ENCODE measurements at regions not wholly inside any gene's neighbourhood (a gene's known extent, or its start where the extent isn't known, plus 50 kb on each side); places are given as distances from the start of the nearest gene placed in this dataset.
A peak's percentile ranks its signal among the peaks of the same experiment; 100 is the strongest.
"Not testable (repeated sequence)": the region's sequence is repeated elsewhere in the genome, so short reads cannot be mapped to it uniquely, and the experiment has no call there.

DNA sequence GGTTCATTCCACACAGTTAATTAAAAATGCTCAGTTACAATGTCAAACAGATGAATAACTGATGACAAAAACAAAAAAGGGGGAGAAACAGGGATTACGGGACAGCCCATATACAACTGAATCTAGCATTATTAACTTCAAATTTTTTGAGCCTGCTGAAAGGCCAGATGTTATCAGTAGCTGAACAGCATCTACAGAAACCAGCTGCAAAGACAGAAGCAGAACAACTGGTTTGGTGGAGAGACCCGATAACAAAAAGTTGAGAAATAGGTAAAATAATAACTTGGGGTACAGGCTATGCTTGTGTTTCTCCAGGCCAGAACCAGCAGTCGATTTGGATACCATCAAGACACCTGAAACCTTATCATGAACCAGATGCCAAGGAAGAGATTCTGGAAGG, 109.8 kb downstream of the SEPTIN7 start:
- DNase-seq: not testable (repeated sequence)

DNA sequence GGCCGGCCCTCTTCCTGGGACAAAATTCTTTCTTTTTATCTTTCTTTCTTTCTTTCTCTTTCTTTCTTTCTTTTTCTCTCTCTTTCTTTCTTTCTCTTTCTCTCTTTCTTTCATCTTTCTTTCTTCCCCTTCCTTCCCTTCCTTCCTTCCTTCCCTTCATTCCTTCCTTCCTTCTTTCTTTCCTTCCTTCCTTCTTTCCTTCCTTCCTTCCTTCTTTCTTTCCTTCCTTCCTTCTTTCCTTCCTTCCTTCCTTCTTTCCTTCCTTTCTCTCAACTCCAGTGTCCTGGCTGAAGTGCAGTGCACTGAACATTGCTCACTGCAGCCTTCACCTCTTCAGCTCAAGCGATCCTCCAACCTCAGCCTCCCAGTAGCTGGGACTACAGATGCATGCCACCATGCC, 112.5 kb downstream of the SEPTIN7 start:
- not testable (repeated sequence) for DNase-seq

DNA sequence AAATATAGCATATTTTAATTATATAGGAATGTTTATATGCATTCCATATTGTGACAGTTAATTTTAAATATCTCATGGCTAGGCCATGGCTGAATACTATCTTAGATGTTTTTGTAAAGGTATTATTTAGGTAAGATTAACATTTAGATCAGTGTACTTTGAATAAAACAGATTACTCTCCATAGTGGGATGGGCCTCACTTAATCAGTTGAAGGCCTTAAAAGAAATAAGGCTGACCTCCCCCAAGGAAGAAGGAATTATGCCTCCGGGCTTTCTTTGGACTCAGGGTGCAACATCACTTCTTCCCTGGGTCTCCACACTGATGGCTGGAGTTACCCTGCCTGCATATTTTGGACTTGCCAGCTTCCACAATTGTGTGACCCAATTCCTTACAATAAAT, 113.4 kb downstream of the SEPTIN7 start:
- DNase-seq: not testable (repeated sequence)

DNA sequence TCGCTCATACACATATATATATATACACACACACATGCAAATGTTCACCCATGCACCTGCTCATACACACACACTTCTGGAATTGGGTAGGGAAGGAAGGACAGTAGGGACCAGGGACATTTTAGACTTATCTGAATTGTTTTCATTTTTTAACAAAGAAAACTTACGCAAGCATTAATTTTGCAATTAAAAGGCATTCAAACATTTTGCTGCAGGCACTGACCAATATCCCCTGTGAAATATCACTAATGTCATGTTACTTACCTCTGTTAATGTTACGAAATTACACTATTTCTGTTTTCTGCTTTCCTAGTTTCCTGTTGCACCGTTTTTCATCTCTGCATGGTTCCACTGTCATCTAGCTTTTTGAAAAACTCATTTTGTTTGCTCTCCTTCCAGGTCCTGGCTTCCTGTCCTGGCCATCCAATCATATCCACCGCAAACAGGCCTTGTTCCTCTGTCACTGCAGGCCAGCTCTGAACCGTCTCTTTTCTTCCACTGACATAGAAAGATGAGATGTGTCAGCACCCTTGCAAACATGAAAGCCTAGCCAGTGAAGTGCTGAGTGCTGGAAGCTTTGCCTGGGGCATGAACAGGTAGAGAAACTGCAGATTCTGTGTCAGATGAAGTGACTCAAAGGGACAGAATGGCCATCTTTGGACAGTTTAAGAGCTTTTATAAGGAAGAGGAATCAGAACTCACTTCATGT, 114.5 kb downstream of the SEPTIN7 start:
- DNase-seq: not testable (repeated sequence)

DNA sequence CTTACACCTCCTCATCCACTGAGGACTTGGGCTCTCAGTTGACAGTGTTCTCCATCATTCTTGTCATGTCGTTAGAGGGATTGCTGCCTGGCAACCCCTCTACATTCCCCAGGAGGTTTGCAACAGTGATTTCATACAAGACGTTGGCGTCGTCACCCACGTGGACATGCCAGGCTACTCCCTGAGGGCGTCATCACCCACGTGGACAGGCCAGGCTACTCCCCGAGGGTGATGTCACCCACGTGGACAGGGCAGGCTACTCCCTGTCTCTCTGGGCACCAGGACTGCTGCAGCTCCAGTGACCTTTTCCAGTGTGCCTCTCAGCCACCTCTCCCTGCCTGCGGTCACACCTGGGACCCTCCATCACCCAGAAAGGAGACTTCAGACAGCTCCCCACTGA, 117.4 kb downstream of the SEPTIN7 start:
- not testable (repeated sequence) for DNase-seq

DNA sequence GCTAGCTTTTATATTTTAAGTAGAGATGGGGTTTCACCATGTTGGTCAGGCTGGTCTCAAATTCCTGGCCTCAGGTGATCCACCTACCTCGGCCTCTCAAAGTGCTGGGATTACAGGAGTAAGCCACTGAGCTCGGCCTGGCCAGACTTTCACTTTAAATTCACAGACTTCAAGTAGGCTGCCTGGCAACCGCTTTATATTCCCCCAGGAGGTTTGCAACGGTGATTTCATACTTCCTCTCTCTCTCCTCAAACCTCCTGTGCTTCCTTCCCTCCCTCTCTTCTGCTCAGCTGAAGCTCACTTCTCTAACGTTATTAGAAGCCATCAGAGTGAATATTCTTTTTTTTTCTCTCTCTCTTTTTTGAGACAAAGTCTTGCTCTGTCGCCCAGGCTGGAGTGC, 118.8 kb downstream of the SEPTIN7 start:
- not testable (repeated sequence) for DNase-seq

DNA sequence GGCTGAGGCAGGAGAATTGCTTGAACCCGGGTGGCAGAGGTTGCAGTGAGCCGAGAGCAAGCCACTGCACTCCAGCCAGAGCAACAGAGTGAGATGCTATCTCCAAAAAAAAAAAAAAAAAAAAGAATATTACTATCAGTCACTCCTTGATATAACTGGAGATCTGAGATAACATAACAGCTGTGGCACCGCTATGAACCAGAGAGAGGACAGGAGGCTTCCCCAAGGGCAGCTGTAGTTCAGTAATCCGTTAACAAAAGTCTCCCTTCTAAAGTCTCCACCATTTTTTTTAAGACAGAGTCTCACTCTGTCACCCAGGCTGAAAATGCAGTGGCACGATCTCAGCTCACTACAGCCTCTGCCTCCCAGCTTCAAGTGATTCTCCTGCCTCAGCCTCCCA, 120.5 kb downstream of the SEPTIN7 start:
- DNase-seq: not testable (repeated sequence)

DNA sequence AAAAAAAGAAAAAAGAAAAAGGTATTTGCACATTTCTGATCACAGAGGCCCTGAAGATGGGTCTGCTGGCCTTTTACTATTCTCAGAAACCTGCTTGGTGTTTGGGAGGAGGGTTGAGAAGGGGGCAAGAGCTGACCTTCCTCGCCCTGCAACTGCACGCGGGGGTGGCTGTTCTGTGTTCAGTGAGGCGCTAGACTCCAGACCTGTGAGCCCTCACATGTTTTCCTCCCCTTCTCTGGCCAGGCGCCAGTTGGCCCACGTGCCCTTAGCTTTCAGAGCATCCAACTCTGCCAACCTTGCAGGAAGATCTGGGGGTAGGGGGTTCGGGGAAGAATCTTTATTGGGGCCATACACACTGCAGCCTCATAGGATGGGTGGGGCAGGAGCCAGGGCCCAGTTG, 123.8 kb downstream of the SEPTIN7 start:
- not testable (repeated sequence) for DNase-seq

DNA sequence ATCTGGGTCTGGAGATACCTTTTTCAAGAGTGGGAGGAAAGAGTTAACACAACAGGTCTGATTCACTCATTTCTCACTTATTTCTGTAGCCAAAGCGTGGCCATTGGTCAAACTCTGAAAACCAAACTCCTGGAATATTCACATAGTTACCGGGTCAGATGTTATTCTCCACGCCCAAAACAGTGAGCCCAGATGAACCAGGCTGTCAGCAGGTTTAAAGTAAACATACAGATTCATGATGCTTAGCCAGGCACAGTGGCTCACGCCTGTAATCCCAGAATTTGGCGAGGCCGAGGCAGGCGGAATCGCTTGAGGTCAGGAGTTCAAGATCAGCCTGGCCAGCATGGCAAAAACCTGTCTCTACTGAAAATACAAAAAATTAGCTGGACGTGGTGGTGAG, 126.1 kb downstream of the SEPTIN7 start:
- DNase-seq: not testable (repeated sequence)

DNA sequence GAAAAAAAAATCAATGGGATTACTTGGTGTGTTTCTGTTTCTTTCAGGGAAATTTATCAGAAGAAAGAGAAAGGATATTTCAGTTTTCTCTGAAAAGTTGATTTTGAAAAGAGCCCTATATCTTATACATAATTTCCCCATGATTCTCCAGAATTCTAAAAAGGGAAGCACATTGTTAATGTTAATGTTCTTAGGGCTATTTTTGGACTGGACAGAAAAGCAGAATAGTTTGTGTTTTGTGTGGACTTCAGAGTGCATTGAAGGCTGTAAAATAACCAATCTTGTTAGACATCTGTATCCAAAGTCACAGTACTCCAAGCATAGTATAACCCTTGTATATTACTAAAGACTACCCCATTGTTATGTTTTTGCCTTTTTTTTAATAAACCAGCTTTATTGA, 130.3 kb downstream of the SEPTIN7 start:
- not testable (repeated sequence) for DNase-seq

DNA sequence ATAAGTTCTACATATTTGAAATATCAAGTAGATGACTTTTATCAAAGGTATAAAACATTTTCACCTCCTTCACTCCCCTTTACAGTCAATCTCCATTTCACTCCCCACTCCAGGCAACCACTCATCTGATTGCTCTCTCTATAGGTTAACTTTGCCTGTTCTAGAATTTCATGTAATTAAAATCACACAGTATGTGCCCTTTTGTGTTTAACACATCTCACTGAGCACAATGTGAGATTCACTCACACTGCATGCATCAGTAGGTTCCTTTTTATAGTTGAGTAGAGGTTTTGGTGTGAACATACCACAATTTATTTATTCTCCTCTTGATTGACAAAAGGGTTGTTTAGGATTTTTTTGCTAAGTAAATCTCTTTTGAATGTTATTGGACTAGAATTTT, 130.7 kb downstream of the SEPTIN7 start:
- DNase-seq: not testable (repeated sequence)

DNA sequence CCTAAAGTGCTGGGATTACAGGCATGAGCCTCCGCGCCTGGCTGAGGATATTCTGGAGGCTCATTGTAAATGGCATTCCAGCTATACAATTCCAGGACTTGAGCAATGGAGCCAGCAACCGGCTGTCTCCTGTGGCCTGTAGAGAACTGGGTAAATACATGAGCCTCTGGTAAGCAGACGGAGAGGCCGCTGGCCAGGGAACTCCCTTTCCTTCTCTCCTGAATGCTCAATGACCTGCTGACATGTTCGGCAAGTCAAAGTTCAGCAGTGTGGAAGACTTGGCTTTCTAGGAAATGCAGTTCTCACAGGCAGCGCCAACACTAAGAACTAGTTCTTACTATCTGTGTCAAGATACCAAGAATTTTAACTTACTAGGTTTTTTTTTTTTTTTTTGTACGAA, 139.8 kb downstream of the SEPTIN7 start:
- not testable (repeated sequence) for DNase-seq

DNA sequence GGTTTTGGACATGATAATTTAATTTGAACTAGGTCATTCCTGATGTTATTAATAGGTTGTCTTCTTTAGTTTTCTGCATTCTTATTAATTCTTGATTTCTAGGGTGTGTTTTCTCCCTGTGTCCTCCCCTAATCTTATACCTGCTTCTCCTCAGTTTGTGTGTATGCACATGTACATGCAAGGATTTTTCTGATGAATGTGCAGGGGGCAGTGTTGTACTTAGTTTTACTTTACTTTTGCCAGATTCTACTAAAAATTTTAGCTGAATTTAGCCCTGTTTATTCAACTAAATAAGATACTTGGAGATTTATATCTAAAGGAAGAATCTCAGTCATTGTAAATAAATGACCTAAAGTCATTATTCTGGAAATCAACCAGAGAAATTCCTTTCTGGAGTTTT, 144.8 kb downstream of the SEPTIN7 start:
- not testable (repeated sequence) for DNase-seq

DNA sequence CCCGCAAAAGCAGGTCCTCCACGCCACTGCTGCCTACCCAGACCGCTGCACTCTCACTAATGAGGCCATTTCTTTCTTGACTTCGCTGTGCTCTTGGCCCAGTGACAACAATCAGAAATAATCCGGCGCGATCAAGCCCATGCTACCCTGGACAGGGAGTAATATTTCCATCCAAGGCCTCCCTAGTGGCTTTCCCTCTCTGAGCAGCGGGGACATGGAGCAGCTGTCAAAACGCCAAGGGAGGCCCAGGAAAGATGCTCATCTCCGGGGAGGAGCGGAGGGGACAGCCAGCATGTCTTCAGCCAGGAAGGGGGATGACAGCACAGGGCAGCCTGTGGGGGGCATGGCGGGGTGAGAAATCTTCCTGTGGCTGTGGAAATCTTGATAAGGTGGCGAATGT, 154.9 kb downstream of the SEPTIN7 start:
- peak; percentile 30 for DNase-seq

DNA sequence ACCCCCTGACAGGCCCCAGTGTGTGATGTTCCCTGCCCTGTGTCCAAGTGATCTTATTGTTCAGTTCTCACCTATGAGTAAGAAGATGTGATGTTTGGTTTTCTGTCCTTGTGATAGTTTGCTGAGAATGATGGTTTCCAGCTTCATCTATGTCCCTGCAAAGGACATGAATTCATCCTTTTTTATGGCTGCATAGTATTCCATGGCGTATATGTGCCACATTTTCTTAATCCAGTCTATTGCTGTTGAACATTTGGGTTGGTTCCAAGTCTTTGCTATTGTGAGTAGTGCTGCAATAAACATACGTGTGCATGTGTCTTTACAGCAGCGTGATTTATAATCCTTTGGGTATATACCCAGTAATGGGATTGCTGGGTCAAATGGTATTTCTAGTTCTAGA, 156.1 kb downstream of the SEPTIN7 start:
- not testable (repeated sequence) for DNase-seq

DNA sequence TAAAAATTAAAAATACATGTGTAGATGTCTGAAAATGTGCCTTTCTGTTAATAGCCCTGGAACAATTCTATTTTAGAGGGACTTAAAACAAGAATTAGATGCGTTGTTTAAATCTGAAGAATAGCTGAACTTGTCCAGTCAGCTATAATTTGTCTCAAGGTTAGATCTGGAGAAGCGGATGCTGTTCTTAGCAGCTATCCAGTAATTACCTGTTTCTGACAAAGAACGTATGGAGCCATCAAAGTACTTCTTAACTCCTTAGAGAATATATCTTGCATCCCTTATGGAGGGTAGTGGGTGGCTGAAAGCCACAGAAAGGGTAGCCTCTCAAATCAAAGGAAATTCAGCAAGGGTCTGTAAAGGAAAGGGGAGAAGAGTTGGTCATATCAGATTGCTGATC, 160.4 kb downstream of the SEPTIN7 start:
- not testable (repeated sequence) for DNase-seq

DNA sequence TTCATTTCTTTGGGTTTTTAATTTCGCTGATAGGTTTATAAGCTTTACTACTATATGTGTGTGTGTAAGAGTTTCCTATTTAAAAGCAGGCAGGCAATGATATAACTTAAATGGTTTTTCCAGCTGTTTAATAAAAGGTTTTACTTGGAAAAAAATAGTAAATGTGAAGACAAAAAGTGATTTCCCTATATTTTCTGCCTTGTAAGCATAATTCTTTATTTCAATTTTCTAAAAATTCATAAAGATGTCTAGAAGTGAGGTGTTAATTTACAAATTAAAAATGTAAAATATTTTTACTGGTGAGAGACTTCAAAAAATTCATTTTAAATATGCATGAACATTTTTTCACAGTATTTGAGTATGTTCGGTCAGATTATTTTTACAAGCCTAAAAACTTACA, 161.8 kb downstream of the SEPTIN7 start:
- not testable (repeated sequence) for DNase-seq

DNA sequence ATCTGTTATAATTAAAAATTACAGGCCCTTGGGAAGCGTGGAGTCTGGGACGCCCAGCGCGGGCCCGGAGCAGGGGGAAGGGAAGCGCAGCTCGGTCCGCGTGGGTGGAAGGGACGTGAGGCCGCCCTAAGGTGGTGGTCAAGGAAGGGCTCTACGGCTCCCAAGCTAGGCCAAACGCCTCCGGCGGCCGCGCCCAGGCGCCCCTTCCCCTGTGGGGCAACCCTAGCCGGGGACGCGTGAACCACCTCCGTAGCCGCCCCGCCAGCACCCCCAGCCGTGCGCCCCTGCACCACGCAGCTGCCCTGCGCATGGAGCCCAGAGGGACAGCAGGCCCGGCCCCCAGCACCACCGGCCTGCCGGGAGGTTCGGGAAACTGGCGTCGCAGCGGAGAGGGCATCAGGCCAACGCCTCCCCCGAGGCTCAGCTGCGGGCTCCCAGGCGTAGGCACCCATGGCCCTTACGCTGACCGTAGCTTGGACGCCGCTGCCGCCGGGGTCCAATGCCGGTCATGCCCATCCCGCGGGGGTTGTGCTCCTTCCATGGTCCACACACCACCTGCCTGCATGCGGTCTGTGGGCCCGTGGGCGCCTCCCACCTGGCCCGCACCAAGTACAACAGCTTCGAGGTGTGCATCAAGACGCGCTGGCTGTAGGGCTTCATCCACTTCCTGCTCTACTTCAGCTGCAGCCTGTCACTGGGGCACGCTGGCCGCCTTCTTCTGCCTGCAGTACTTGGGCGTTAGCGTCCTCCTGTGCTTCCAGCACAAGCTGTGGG, 166.7 kb downstream of the SEPTIN7 start:
- no peak for DNase-seq

DNA sequence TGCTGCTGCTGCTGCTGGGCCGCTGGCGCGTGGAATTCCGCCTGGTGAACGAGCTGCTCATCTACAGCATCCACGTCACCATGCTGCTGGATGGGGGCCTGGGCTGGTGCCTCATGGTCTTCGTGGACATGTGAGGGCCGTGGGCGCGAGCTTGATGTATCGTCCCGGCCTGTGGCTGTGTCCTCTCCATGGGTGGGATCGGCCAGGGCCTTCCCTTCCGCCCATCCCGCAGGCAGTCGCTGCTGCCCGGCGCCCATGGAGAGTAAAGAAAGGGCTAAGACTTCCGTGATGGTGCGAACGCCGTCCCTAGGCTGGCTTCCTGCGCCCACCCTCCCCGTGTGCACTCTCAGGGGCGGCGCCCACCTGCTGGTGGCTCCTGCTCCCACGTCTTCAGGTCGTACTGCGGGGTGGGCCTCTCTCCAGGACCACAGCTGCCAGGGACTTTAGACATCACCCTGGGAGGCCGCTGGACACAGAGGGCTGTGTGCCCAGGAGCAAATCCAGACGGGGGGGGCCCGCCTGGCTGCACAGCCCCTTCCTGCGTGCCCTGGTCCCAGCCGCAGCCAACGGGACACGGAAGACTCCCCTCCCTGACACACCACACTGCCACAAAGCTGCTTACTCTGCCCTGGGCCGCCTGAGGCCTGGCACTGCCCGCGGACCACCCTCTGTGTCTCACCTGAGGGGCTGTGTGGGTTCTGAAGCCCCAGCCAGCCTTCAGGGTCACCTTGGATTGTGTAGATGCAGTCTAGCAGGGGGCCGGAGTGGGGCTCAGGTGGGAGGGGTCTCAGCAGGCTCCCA, 167.5 kb downstream of the SEPTIN7 start:
- no peak for DNase-seq

DNA sequence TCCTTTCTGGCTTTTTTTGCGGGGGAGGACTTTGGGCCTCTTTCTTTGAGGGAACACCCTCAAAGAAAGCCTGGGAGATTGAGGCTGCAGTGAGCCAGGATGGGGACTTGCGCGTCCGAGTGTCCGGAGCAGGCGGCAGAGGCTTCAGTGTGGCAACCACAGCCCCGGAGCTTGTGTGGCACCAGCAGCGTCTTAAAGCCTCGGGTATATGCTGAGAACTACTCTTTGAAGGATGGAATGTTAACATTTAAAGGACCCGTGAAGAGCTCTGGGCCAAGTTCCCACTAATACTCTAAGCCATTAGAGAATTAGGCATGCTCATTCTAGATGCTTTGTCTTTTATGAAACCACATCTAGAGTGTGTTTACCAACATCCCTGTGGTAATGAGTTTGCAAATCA, 168.2 kb downstream of the SEPTIN7 start:
- no peak for DNase-seq

DNA sequence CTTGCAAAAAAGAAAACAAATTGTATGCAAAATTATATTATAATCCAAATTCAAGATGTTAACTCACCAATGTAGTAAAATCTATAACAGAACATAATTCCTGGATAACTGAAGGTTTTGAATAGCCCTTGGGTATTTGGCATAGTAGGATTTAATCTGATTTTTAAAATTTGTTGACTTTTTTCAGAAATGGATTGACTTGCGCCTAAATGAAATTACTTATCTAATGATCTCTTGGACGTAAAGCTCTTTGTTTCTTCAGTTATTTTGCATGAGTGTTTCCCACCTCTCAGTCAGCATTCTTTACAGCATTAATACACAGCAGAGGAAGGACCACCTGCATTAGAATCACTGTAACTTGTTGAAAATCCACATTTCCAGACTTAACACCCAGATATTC, 169.6 kb downstream of the SEPTIN7 start:
- no peak for DNase-seq

DNA sequence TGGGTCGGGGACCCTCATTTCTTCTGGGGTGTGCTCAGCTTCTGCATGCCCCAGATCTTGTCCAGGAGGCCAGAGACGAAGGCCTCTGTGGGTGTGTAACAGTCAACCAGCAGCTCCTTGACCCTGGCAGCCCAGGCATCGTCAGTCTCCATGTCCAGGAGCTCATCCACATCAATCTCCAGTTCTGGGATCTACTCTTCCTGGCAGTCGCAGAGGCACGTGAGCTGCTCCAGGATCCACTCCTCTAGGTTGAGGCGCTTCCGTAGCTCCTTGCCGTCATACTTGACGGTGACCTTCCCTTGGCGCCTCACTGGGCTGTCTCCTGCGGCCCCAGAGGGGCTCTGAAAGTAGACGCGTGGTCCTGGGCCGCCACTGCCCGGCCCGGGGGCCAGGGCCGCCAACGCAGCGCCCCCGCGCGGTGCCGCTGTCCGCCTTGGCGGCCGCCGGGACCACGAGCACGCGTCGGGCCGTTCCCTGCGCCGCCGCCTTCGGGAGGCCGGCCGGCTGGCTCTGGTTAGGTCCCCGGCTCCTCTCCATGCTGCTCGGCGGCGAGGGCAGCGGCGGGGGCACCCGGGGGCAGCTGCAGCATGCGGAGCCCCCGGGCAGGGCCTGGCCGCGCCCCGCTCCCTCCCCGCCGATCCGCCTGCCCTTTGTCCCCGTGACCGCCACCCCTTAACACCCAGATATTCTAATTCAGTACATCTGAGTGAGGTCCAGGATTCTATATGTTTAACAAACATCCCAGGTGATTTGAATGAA, 170.5 kb downstream of the SEPTIN7 start:
- DNase-seq: no peak
